Neural progenitor cell (in vitro differentiated cells): ENCODE measurements at regions not wholly inside any gene's neighbourhood (a gene's known extent, or its start where the extent isn't known, plus 50 kb on each side); places are given as distances from the start of the nearest gene placed in this dataset.

Source experiments
- DNase-seq: peaks from one replicate; pipeline ENCODE4 v3.0.0-alpha.2; 2016; ENCODE audit warnings: low spot score
- H2AFZ ChIP-seq: fragments of 200-600 bp; sonication (generic); replicated peaks from 2 replicates; pipeline ENCODE4 v1.6.1; 2016; ENCODE audit warnings: antibody characterized with exemption
- H3F3A ChIP-seq: fragments of 200-600 bp; sonication (generic); 2 replicates; pipeline ENCODE4 v1.6.1; 2016; ENCODE audit warnings: antibody characterized with exemption, low read depth
- H3K27ac ChIP-seq: fragments of 200-600 bp; sonication (generic); 2 replicates; pipeline ENCODE4 v1.5.1; 2016; ENCODE audit warnings: mild to moderate bottlenecking
- H3K27me3 ChIP-seq: fragments of 200-600 bp; sonication (generic); 2 replicates; pipeline ENCODE4 v1.6.1; 2016; ENCODE audit warnings: mild to moderate bottlenecking, moderate library complexity
- H3K36me3 ChIP-seq: fragments of 200-600 bp; sonication (generic); 2 replicates; pipeline ENCODE4 v1.5.1; 2016
- H3K4me1 ChIP-seq: fragments of 200-600 bp; sonication (generic); 2 replicates; pipeline ENCODE4 v1.6.1; 2016; ENCODE audit warnings: mixed run types
- H3K4me2 ChIP-seq: fragments of 200-600 bp; sonication (generic); 2 replicates; pipeline ENCODE4 v1.6.1; 2016
- H3K4me3 ChIP-seq: fragments of 200-600 bp; sonication (generic); 2 replicates; pipeline ENCODE4 v1.5.1; 2016
- H3K79me2 ChIP-seq: fragments of 200-600 bp; sonication (generic); 2 replicates; pipeline ENCODE4 v1.6.1; 2016; ENCODE audit warnings: low read depth
- H3K9ac ChIP-seq: fragments of 200-600 bp; sonication (generic); 2 replicates; pipeline ENCODE4 v1.6.1; 2016
- H3K9me3 ChIP-seq: fragments of 200-600 bp; sonication (generic); 2 replicates; pipeline ENCODE4 v1.5.1; 2016; ENCODE audit warnings: low read depth
- H4K20me1 ChIP-seq: fragments of 200-600 bp; sonication (generic); 2 replicates; pipeline ENCODE4 v1.6.1; 2016; ENCODE audit warnings: low read depth
- H3K27ac Mint-ChIP-seq: 3 replicates; pipeline ENCODE4 v1.8.0; 2021; ENCODE audit warnings: mixed read lengths
- H3K27me3 Mint-ChIP-seq: 2 replicates; pipeline ENCODE4 v1.8.0; 2022; ENCODE audit warnings: low read depth, mild to moderate bottlenecking, inconsistent platforms, moderate library complexity, mixed read lengths; ENCODE audit not compliant: insufficient read depth
- H3K36me3 Mint-ChIP-seq: 3 replicates; pipeline ENCODE4 v1.8.0; 2021; ENCODE audit warnings: mixed read lengths
- H3K4me1 Mint-ChIP-seq: 3 replicates; pipeline ENCODE4 v1.8.0; 2021; ENCODE audit warnings: mixed read lengths
- H3K4me3 Mint-ChIP-seq: 3 replicates; pipeline ENCODE4 v1.8.0; 2021; ENCODE audit warnings: mild to moderate bottlenecking, moderate library complexity, mixed read lengths
- H3K9me3 Mint-ChIP-seq: 3 replicates; pipeline ENCODE4 v1.8.0; 2020; ENCODE audit warnings: mixed read lengths
- CTCF ChIP-seq: fragments of 200-600 bp; sonication (generic); IDR thresholded peaks from 2 replicates; pipeline ENCODE4 v1.5.1; 2017; ENCODE audit warnings: antibody characterized with exemption, mild to moderate bottlenecking
- EZH2 ChIP-seq: fragments of 200-600 bp; sonication (generic); IDR thresholded peaks from 2 replicates; pipeline ENCODE4 v1.6.1; 2017; ENCODE audit warnings: antibody characterized with exemption, mild to moderate bottlenecking, moderate library complexity
- EZH2phosphoT487 ChIP-seq: fragments of 200-600 bp; sonication (generic); IDR thresholded peaks from 2 replicates; pipeline ENCODE4 v1.6.1; 2017; ENCODE audit warnings: antibody characterized with exemption

GRCh38 chr6:101118136-101118396 is 236.9 kb upstream of the ASCC3 start:
- no peaks in the 10 kb centered on the region for H4K20me1 ChIP-seq
- H2AFZ ChIP-seq: no peak overlapping the region
- no peak for TF ChIP-seq EZH2phosphoT487
- no peak for TF ChIP-seq CTCF
- no peak for TF ChIP-seq EZH2
- no peak for DNase-seq
- H3K36me3 ChIP-seq: no peaks in the 10 kb centered on the region
- Mint-ChIP-seq H3K4me3 (no peak overlapping the region), H3K36me3 (no peaks in the 10 kb centered on the region), H3K27me3 (peaks cover 3% of the 10 kb centered on the region), H3K4me1 (no peaks in the 10 kb centered on the region), H3K9me3 (no peaks in the 10 kb centered on the region), H3K27ac (no peak overlapping the region)
- H3K27me3 ChIP-seq: no peaks in the 10 kb centered on the region
- no peak overlapping the region for H3K4me3 ChIP-seq
- no peak overlapping the region for H3K27ac ChIP-seq
- H3K9me3 ChIP-seq: no peaks in the 10 kb centered on the region
- no peaks in the 10 kb centered on the region for H3K79me2 ChIP-seq
- no peak overlapping the region for H3K9ac ChIP-seq
- H3K4me2 ChIP-seq: no peak overlapping the region
- H3K4me1 ChIP-seq: peaks cover 8% of the 10 kb centered on the region
- no peaks in the 10 kb centered on the region for H3F3A ChIP-seq

DNA sequence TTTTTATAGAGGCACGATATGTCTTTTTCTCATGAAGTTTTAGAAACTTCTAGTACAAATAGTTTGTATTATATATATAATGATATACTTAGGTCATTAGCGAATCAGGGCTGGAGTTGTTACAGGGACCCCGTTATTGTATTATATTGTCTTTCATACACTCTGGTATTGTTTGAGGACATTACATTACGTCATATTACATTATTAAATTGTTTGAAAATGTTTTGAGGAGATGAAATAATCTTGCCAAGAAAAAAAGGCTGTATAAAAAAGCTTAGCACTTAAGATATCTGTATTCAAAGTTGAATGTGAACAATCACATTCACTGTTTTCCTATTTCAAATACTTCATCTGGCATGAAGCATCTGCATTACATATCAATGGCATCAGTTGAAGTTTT is 239.6 kb upstream of the ASCC3 start:
- Histone ChIP-seq H3K27me3 (no peaks in the 10 kb centered on the region), H3K4me3 (no peak overlapping the region), H3K4me2 (no peak overlapping the region), H2AFZ (no peak overlapping the region), H3K9me3 (no peaks in the 10 kb centered on the region), H3K79me2 (no peaks in the 10 kb centered on the region), H3K9ac (no peak overlapping the region), H3K4me1 (peaks cover 8% of the 10 kb centered on the region), H4K20me1 (no peaks in the 10 kb centered on the region), H3K27ac (no peak overlapping the region), H3K36me3 (no peaks in the 10 kb centered on the region), H3F3A (no peaks in the 10 kb centered on the region)
- no peak for DNase-seq
- Mint-ChIP-seq H3K27me3 (peaks cover 3% of the 10 kb centered on the region), H3K27ac (no peak overlapping the region), H3K4me3 (no peak overlapping the region), H3K4me1 (no peaks in the 10 kb centered on the region), H3K9me3 (no peaks in the 10 kb centered on the region), H3K36me3 (no peaks in the 10 kb centered on the region)
- TF ChIP-seq EZH2: no peak
- no peak for TF ChIP-seq CTCF
- no peak for TF ChIP-seq EZH2phosphoT487

DNA sequence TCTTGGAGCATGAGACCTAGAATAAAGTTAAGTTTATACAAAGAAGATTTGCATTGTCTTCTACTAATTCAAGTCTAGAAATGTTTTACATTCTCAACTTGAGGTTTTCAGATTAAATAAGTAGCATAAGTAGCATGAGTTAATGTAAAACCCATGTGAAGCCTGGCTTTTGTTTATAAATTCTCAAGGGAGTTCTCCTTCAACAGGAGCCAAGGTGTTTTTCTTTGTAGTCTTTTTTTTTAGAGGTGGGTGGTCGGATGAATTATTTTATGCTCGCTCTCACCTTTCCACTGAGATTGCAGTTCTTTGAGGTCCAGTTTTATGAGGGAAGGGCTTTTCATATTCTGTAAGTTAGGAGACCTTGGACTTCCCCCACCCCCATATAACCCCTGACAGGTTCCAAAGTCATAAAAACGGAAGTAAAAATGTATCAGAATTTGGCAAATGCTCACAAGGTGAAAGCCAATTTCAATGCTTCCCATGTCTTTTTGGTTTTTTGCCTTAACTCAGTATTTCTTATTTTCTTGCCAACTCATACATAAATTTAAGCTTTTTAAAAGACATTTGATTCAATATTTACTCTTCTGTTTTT is 244.3 kb upstream of the ASCC3 start:
- H3F3A ChIP-seq: no peaks in the 10 kb centered on the region
- no peak overlapping the region for H2AFZ ChIP-seq
- Mint-ChIP-seq H3K27me3 (no peaks in the 10 kb centered on the region), H3K9me3 (no peaks in the 10 kb centered on the region), H3K4me1 (no peaks in the 10 kb centered on the region), H3K4me3 (no peak overlapping the region), H3K27ac (no peak overlapping the region), H3K36me3 (no peaks in the 10 kb centered on the region)
- no peaks in the 10 kb centered on the region for H3K79me2 ChIP-seq
- no peaks in the 10 kb centered on the region for H3K36me3 ChIP-seq
- no peaks in the 10 kb centered on the region for H3K9me3 ChIP-seq
- H3K4me3 ChIP-seq: no peak overlapping the region
- peaks cover 8% of the 10 kb centered on the region for H3K4me1 ChIP-seq
- H4K20me1 ChIP-seq: no peaks in the 10 kb centered on the region
- no peak overlapping the region for H3K4me2 ChIP-seq
- no peaks in the 10 kb centered on the region for H3K27me3 ChIP-seq
- no peak for DNase-seq
- TF ChIP-seq CTCF: no peak
- TF ChIP-seq EZH2phosphoT487: no peak
- TF ChIP-seq EZH2: no peak
- H3K27ac ChIP-seq: no peak overlapping the region
- no peak overlapping the region for H3K9ac ChIP-seq

GRCh38 chr6:101126501-101126900 is 245.4 kb upstream of the ASCC3 start:
- Mint-ChIP-seq H3K9me3 (no peaks in the 10 kb centered on the region), H3K36me3 (no peaks in the 10 kb centered on the region), H3K4me1 (no peaks in the 10 kb centered on the region), H3K27ac (no peak overlapping the region), H3K4me3 (no peak overlapping the region), H3K27me3 (no peaks in the 10 kb centered on the region)
- Histone ChIP-seq H3K79me2 (no peaks in the 10 kb centered on the region), H3K4me2 (no peak overlapping the region), H3K36me3 (no peaks in the 10 kb centered on the region), H2AFZ (no peak overlapping the region), H3K27me3 (no peaks in the 10 kb centered on the region), H3K27ac (no peak overlapping the region), H4K20me1 (no peaks in the 10 kb centered on the region), H3F3A (no peaks in the 10 kb centered on the region), H3K4me3 (no peak overlapping the region), H3K9ac (no peak overlapping the region), H3K4me1 (peaks cover 8% of the 10 kb centered on the region), H3K9me3 (no peaks in the 10 kb centered on the region)
- DNase-seq: no peak
- TF ChIP-seq EZH2phosphoT487: no peak
- no peak for TF ChIP-seq CTCF
- TF ChIP-seq EZH2: no peak
